ENCODE measurements at regions not wholly inside any gene's neighbourhood (a gene's known extent, or its start where the extent isn't known, plus 50 kb on each side); places are given as distances from the start of the nearest gene placed in this dataset.

GRCh38 chr16:73190688-73191659 lies 143.0 kb upstream of the ZFHX3 start:
- in situ Hi-C loops (cut with HindIII; ENCODE audit: low sequenced_read_pairs): no loop called here
- no peak for TF ChIP-seq CTCF (IDR thresholded peaks at IDR 0.05; ENCODE audit: low read depth, low read length, missing control alignments)

GRCh38 chr16:73190256-73190655 lies 142.3 kb upstream of the ZFHX3 start:
- no peak overlapping the region for H3K4me3 ChIP-seq (ENCODE audit: low read depth, low read length)
- in situ Hi-C loops (cut with HindIII; ENCODE audit: low sequenced_read_pairs): no loop called here
- no peak for TF ChIP-seq CTCF (IDR thresholded peaks at IDR 0.05; ENCODE audit: low read depth, low read length, missing control alignments)
- no peak for DNase-seq (ENCODE audit: low read depth)

More at GRCh38 chr16:73190688-73191659, 143.0 kb upstream of the ZFHX3 start:
- no peak for DNase-seq (ENCODE audit: low read depth)
- no peak overlapping the region for H3K4me3 ChIP-seq (ENCODE audit: low read depth, low read length)

- DNase-seq (ENCODE audit: low read depth): no peak
- no peak for TF ChIP-seq CTCF (IDR thresholded peaks at IDR 0.05; ENCODE audit: low read depth, low read length, missing control alignments)
- no peak overlapping the region for H3K4me3 ChIP-seq (ENCODE audit: low read depth, low read length)
- in situ Hi-C loops (cut with HindIII; ENCODE audit: low sequenced_read_pairs): no loop called here
Measured at GRCh38 chr16:73189136-73189535, 141.2 kb upstream of the ZFHX3 start.

DNA sequence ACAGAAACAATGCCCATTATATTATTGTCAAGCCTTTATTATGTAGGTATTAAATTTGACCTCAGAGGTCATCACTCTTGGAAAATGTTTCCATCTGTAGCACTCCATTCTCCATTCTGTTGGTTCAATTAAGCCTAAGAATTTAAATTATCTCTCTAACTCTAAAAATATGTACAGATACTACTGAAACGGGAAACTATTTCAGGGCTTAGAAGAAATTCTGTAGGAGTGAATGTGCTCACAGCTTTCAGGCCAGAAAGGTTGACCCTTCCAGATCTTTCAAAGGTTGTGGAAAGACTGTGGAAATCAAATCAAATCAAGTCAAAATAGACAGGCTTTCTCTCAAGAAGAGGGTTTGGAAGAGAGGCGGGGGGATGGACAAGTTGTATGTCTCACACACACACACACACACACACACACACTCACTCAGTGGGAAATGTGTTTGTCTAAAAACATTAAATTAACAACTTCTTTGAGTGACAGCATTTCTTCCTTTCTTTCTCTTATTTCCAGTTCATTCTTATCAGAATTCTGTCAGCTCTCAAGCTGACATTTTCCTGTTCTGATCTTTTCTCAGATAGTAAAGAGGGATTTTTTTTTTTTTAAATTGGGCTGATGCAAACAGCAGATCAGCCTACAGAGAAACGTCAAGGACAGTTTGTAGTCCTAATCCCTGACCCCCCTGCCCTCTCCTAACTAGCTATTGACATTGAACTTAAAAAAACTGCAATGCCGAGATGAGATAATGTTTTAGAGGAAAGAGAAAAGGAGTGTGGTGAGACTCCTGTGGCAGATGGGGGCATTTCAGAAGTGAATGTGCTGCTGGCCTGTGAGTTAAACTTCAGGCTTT lies 139.0 kb upstream of the ZFHX3 start:
- in situ Hi-C loops (cut with HindIII; ENCODE audit: low sequenced_read_pairs): no loop called here
- TF ChIP-seq CTCF (IDR thresholded peaks at IDR 0.05; ENCODE audit: low read depth, low read length, missing control alignments): no peak
- no peak overlapping the region for H3K4me3 ChIP-seq (ENCODE audit: low read depth, low read length)
- DNase-seq (ENCODE audit: low read depth): no peak

DNA sequence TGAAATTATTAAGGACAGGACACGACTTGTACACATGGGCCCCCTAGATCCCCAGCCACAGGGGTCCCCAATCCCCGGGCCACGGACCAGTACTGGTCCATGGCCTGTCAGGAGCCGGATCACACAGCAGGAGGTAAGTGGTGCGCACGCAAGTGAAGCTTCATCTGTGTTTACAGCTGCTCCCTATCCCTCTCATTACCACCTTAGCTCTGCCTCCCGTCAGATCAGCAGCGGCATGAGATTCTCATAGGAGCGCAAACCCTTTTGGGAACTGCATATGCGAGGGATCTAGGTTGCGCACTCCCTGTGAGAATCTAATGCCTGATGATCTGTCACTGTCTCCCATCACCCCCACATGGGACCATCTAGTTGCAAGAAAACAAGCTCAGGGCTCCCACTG lies 137.8 kb upstream of the ZFHX3 start:
- no peak for TF ChIP-seq CTCF (IDR thresholded peaks at IDR 0.05; ENCODE audit: low read depth, low read length, missing control alignments)
- in situ Hi-C loops (cut with HindIII; ENCODE audit: low sequenced_read_pairs): no loop called here
- no peak overlapping the region for H3K4me3 ChIP-seq (ENCODE audit: low read depth, low read length)
- DNase-seq (ENCODE audit: low read depth): no peak

GRCh38 chr16:73183611-73184092 lies 135.7 kb upstream of the ZFHX3 start:
- in situ Hi-C loops (cut with HindIII; ENCODE audit: low sequenced_read_pairs): no loop called here
- H3K4me3 ChIP-seq (ENCODE audit: low read depth, low read length): no peak overlapping the region
- DNase-seq (ENCODE audit: low read depth): no peak
- no peak for TF ChIP-seq CTCF (IDR thresholded peaks at IDR 0.05; ENCODE audit: low read depth, low read length, missing control alignments)

All from astrocyte of the cerebellum (primary cell).